GM18499 (cell line): ENCODE measurements at regions not wholly inside any gene's neighbourhood (a gene's known extent, or its start where the extent isn't known, plus 50 kb on each side); places are given as distances from the start of the nearest gene placed in this dataset.

Experiments
- ATAC-seq: cut with Tn5 transposase; IDR thresholded peaks from one replicate; pipeline ENCODE4 v1.9.1; 2021; ENCODE audit warnings: moderate number of reproducible peaks; ENCODE audit not compliant: insufficient read depth, unreplicated experiment

DNA sequence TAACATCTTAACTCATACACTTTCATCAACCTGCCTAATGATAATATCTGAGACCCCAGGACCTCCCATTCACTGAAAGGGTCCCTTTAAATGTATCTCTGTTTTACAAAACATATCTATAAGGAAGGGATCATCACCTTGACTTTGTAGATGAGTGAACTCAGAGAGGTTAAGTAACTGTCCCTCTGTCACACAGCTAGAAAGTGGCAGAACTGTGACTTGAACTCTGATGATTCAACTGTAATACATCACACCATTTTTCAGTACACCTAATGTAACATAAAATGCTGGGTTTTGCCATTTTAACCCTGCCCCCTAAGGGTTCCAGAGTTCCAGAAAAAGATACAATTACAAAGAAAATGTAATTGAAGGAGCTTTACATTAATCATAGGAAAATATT is 234.6 kb downstream of the ZEB2 start:
- ATAC-seq, result no peak

DNA sequence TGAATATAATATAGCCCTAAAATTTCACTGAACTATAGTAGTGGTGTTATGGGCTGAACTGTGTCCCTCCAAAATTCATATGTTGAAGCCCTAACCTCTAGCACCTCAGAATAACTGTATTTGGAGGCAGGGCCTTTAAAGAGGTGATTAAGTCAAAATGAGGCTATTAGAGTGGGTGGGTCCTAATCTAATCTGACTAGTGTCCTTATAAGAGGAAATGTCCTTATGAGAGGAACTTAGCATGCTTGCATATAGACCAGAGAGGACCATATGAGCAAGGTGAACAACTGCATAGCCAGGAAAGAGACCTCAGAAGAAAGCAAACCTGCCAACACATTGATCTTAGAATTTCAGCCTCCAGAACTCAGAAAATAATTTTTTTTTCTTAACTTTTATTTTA is 238.4 kb downstream of the ZEB2 start:
- no peak for ATAC-seq

DNA sequence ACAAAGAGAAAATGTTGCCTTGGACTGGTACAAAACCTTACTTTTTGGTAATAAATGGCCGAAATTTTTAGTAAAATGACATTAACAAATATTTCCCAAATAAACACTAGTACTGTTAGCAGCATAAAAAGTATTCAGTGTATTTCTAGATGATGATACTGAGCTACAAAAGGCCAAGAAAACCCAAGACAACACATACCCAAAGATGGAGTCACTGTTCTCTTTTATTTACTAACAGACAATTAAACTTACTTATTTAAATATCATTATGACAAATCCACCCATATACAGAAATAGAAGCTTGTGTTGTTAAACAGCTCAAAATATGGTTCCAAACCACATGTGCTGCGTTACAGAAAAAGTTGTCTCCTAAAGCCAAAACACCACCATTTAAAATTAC is 239.9 kb downstream of the ZEB2 start:
- no peak for ATAC-seq

DNA sequence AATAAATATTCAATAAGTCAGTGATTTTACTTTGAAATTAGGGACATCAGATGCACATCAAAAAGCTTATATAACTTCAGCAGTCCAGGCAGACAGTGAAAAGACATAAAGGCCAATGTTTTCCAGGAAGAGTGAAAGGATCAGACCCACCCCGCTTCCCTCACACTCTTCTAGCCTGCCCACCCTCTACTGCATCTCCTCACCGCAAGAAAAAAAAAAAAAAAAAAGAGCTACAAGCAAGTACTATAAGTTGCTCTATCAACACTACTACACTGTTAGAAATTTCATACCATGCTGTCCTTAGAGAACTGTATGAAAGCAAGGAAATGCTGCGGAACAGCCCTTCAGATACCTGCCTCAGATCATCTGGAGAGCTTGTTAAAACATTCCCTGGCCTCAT is 240.8 kb downstream of the ZEB2 start:
- ATAC-seq, result no peak

DNA sequence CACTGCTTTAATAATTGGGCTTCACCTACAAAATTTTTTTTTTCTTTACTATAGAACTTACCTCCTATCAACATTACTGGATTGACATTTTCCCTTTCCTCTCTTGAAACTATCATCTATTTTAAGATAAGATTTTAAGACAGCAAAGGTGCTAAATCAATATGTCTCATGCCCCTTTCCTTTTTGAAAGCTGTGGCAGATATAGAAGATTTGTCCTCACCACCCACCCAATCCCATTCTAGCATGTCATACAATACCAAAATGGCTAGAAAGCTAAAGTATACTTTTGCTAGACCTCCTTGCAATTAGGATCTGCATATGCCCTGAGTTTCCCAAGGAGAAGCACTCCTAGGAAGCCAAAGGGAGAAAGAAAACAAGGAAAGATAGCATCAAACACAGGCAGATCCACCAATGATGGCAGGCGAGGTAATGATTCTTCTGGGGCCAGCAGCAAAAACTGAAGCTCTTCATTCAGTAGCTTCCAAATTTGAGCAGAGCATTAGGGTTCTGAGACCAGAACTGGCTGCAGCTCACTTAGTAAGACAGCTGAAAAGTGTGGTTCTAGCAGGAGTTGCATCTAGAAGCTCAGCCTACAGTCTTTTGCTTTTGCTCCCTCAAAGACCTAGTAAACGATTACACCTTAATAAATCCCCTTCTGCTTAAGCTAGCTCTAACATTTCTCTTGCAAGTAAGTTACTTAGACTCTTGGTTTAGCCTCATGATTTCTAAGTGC is 242.1 kb downstream of the ZEB2 start:
- no peak for ATAC-seq

DNA sequence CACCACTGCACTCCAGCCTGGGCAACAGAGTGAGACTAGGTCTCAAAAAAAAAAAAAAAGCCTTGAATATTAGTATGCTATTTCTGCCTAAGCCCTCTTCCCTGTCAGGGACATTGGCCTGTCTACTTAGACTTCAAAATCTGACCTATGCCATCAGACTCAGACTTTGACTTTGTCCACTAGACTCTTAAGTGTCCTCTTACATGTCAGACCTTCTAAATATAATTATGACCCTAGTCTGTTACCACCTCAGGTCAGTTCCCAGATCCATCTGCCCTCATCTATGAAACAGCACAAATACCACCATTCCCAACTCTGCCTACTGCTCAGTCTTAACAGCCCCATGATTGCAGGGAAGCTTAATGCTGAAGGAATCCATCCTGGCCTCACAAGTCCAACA is 244.6 kb downstream of the ZEB2 start:
- no peak for ATAC-seq

DNA sequence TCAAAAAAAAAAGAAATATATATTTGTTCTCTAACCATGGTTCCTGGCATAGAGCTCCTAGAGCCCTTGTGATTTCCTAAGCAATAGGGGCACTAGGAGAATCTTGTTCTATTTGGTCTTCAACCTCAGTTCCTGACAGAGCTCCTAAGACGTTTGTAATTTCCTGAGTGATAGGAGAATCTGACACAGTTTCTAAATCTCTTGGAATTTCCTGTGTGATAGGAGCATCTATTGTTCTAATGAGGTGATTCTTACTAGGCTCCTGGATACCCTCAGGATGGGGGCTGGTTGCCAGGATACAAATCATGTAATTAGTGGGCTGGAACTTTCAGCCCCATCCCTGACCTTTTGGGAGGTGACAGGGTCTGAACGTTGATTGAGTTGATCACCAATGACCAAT is 245.8 kb downstream of the ZEB2 start:
- ATAC-seq, result no peak

DNA sequence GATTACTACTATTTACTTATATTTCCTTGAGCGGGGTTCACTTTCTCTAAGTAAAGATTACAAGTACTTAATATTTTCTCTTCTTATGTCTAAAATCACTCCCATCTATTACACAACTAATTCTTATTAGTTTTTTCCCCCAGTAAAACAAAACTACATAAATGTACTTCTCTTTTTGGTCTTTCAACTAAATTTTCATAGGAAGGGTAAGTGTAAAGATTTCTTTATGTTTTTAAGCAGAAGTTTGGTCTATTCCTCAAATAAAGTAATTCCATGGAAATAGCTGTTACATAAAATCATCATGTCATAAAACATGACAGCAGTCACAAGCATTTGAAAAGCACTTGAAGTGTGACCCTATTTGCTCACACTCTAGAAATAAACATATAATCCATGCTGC is 249.0 kb downstream of the ZEB2 start:
- ATAC-seq, result no peak

DNA sequence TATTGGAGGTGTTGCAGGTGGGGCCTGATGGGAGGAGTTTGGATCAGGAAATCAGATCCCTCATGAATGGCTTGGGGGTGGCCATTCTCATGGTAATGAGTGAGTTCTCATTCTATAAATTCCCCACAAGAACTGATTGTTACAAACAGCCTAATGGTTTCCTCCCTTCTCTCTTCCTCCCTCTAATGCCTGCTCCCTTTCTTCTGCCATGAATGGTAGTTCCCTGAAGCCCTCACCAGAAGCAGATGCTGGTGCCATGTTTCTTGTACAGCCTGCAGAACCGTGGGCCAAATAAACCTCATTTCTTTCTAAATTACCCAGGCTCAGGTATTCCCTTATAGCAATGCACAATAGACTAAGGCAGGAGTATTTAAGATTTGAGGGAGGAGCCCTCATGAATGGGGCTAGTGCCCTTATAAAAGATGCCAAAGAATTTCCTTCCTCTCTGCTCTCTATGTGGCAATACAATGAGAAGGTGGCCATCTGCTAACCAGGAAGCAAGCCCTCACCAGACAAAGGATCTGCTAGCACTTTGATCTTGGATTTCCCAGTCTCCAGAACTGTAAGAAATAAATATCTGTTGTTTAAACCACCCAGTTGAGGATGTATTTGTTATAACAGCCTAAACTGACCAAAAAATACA is 251.8 kb downstream of the ZEB2 start:
- ATAC-seq, result no peak

DNA sequence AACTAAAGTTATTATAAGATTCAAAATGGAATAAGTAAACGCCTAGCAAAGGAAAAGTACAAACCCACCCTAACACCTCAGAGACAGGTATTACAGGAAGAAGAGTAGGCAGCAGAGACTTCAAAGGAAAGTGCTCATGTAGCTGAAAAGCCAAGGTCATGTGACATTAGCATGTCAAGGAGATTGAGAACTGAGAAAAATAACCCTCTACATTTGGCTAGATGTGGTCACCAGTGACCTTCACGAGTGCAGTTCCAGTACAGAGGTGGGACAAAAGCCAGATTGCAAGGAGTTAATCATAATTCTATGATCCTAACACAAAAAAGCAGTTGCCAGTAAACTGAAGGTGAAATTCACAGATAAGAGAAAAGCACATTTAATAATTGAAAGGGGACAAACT is 252.7 kb downstream of the ZEB2 start:
- peak; percentile 96 for ATAC-seq

DNA sequence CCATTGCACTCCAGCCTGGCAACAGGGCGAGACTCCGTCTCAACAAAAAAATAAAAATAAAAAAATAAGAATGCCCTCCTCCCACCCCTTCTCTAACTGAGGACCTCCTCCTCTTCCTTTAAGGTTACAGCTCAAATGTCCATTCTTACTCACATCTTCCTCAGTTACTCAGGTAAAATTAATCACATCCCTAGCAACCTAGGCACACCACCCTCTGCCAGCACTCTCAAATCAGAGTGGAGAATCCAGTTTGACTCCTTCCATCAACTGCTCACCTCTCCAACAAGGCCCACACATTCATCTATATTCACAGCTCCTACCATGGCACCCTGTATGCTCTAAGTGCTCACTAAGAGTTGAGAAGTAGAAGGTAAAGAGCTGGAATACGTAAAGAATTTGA is 254.3 kb downstream of the ZEB2 start:
- ATAC-seq, result no peak

DNA sequence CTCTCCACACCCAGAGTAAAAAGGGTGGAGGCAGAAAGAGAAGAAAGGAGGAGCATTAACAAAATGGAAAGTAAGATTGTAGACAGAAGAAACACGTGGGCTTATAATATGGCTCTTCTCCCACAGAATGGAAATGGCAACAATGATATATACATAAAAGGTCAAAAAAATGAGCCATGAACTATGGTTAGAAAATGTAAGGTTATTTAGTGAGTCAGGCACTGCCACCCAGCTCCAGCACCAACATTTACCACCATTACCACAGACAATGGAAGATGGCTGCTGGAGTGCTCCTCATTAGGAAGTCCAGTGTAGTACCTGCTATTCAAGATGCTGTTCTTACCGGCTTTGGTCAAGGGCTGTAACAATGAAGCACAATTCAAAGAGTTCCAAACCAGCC is 258.0 kb downstream of the ZEB2 start:
- no peak for ATAC-seq

DNA sequence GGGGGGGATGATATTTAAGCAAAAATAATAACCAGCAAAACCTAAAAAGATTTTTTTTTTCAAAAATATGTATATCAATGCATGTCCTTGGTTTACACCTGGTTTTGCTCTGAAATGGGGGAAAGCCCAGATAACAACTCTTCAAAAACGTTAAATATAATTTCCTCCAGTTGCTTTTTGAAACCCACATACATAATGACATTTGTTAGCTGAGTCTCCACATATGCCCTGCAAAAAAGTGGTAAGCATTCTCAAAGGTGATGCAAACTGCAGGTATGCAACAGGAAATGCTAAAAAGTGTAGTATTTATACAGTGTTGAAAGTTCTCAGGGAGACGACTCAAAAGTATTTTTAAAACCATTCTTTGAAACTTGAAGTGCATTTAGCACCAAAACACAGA is 258.6 kb downstream of the ZEB2 start:
- no peak for ATAC-seq

DNA sequence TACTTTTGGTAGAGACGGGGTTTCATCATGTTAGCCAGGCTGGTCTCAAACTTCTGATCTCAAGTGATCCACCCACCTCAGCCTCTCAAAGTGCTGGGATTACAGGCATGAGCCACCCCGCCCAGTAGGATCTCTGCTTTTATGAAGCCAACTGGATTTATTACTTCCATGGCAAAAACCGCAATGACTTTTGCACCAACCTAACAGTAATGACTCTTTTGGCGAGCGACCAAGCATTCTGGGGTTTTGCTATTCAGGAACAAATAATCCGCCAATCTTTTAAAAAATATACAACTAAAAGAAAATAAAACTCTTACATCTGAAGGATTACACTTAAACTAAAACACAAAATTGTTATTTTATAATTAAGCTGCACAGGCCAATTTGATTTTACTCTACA is 260.6 kb downstream of the ZEB2 start:
- ATAC-seq, result no peak

DNA sequence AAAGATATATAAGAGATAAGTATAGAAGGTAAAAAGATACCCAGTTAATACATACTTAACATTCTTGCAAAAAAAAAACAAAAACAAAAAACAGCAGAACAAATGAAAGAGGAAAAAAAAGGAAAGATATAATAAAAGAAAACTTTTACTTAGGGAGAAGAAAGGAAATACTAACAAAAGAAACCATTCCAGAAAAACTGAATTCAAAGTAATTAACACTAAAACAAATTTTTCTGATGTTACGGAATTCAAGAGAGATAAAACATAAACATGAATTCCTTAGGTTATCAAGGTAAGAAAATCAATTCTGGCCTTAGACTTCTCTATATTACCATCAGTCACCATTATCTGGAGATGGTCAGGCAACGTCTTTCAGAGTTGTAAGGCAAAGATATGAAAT is 261.8 kb downstream of the ZEB2 start:
- ATAC-seq, result no peak

DNA sequence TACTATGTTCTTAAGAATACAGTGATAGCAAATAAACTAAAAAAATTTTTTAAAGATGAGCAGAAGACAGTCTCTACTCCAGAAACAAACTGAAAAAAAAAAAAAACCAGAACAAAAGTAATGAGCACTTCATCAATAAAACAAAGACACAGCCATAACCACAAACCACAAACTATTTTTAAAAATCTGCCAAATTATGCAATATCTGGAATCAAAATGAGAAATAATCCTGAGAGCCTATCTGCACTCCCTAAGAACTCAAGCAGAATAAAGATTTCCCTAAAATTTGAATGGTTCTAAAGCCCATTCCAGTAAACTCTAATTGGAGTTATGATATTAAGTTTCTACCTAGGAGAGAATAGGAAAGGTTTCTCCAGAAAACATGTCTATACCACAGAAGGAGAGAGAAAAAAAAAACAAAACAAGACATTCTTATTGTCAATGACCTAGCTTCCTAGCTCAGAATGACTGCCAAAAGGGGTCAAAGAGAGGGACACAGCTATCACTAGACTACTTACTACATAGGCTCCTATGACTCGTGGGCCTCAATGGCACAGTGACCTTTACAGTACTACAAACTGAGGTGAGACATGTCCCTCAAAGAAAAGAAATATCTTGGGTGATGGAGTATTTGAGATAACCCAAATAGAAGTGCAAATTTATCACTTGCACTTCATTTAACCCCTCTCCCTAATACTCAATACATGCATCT is 262.8 kb downstream of the ZEB2 start:
- ATAC-seq, result no peak

DNA sequence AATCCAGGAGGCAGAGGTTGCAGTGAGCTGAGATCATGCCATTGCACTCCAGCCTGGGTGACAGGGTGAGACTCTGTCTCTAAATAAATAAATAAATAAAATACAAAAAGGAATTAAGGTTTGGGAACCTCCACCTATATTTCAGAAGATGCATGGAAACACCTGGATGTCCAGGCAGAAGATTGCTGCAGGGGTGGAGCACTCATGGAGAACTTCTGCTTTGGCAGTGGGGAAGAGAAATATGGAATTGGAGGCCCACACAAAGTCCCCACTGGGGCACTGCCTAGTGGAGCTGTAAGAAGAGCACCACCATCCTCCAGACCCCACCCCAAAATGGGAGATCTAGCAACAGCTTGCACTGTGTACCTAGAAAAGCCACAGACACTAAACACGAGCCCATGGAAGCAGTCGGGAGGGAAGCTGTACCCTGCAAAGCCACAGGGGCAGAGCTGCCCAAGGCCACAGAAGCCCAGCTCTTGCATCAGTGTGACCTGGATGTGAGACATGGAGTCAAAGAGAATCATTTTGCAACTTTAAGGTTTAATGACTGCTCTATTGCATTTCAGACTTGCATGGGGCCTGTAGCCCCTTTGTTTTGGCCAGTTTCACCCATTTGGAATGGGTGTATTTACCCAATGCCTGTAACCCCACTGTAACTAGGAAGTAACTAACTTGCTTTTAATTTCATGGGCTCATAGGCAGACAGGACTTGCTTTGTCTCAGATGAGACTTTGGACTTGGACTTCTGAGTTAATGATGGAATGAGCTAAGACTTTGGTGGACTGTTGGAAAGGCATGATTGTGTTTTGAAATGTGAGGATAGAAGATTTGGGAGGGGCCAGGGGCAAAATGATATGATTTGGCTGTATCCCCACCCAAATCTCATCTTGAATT is 265.3 kb downstream of the ZEB2 start:
- no peak for ATAC-seq

DNA sequence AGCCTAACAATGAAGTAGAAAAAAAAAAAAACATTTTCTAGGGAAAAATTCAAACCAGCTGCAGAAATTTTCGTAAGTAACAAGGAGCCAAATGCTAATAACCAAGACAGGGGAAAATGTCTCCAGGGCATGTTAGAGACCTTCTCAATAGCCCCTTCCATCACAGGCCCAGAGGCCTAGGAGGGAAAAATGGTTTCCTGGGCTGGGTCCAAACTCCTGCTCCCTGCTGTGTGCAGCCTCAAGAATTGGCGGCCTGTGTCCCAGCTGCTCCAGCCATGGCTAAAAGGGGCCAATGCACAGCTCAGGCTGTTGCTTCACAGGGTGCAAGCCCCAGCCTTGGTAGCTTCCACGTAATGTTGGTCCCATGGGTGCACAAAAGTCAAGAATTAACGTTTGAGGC is 266.2 kb downstream of the ZEB2 start:
- ATAC-seq, result no peak

DNA sequence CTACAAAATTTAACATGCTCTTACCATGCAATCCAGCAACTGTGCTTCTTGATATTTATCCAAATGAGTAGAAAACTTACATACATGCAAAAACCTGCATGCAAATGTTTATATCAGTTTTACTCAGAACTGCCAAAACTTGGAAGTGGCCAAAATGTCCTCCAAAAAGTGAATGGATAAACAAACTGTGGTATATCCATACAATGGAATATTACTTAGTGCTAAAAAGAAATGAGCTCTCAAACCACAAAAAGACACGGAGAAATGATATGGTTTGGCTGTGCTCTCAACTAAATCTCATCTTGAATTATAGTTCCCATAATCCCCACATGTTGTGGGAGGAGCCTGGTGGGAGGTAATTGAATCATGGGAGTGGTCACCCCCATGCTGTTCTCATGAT is 267.2 kb downstream of the ZEB2 start:
- ATAC-seq, result no peak

DNA sequence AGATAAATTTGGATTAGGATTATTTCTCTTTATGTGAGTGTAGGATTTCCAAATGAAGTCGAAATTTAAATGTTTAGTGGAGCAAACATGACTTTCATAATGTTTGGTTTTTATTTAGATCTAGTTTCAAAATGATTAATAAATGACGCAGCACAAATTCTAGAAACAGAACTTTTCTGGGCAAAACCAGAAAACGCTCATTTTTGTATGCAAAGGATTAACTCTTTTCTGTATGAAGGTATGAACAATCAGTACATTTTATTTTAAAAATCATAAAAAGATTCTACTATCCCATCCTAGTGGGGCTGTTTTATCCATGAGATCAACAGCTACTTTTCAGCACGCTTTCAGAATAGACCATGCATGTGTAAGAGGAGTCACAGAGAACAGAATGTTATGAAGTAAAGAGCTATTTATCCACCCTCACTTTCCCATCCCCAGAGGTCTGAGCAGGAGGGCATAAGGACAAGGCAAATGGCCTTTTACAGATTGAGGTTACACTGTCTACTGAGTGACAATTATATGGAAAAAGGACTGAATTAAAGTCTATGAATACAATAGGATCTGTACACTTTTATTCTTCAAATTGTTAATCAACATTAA is 270.8 kb downstream of the ZEB2 start:
- ATAC-seq, result no peak
